Panc1 (cell line): ENCODE measurements at regions not wholly inside any gene's neighbourhood (a gene's known extent, or its start where the extent isn't known, plus 50 kb on each side); places are given as distances from the start of the nearest gene placed in this dataset.

Experiments used
- ATAC-seq: fragments of 200-7000 bp; cut with Tn5 transposase; 2 replicates; pipeline ENCODE4 v1.9.1; 2020; ENCODE audit warnings: mild to moderate bottlenecking, moderate library complexity
- BruUV-seq: library from RNA; stranded (reverse); fragments of 400-500 nt; replicated peaks from 2 replicates; lab custom pipeline; 2021; lab: Mats Ljungman, UMichigan
- CTCF ChIA-PET: fragments of 300-600 bp; sonication (Branson Sonifier 250); formaldehyde crosslinking; loops from one replicate; lab custom pipeline; 2022; ENCODE audit warnings: antibody characterized with exemption; lab: Charles Lee
- POLR2A ChIA-PET: fragments of 300-600 bp; sonication (Branson Sonifier 250); formaldehyde crosslinking; loops from one replicate; lab custom pipeline; 2022; ENCODE audit warnings: antibody characterized with exemption; lab: Charles Lee
- DNase-seq: peaks from one replicate; pipeline ENCODE4 v3.0.0-alpha.2; 2010; ENCODE audit warnings: low read depth, low spot score
- H3K27ac ChIP-seq: 2 replicates; pipeline ENCODE4 v1.5.1; 2011; ENCODE audit warnings: mild to moderate bottlenecking, low read length, inconsistent platforms
- H3K27me3 ChIP-seq: fragments of 200-500 bp; sonication (Bioruptor generic); 2 replicates; pipeline ENCODE4 v1.6.0; 2014; ENCODE audit warnings: low read length, inconsistent platforms; ENCODE audit not compliant: control insufficient read depth, insufficient read depth
- H3K36me3 ChIP-seq: fragments of 200-500 bp; sonication (Bioruptor generic); 2 replicates; pipeline ENCODE4 v1.5.1; 2014; ENCODE audit warnings: inconsistent platforms, mild to moderate bottlenecking, low read length, moderate library complexity; ENCODE audit not compliant: control insufficient read depth, insufficient read depth
- H3K4me1 ChIP-seq: 2 replicates; pipeline ENCODE4 v1.5.1; 2011; ENCODE audit warnings: inconsistent platforms, mild to moderate bottlenecking, low read length, moderate library complexity; ENCODE audit not compliant: control insufficient read depth, insufficient read depth
- H3K4me3 ChIP-seq, 2 experiments: 2 replicates each; pipeline ENCODE4 v1.5.1; 2011 to 2012; ENCODE audit warnings: low read depth in 2 of 2, low read length in 2 of 2, mild to moderate bottlenecking in 2 of 2, inconsistent platforms in 1 of 2, moderate library complexity in 1 of 2
- H3K9me3 ChIP-seq: fragments of 200-500 bp; sonication (Bioruptor generic); 2 replicates; pipeline ENCODE4 v1.5.1; 2014; ENCODE audit warnings: low read depth, mild to moderate bottlenecking, inconsistent platforms, low read length, moderate library complexity; ENCODE audit not compliant: control insufficient read depth, insufficient read depth
- CTCF ChIP-seq: fragments of 450-650 bp; IDR thresholded peaks from 2 replicates; pipeline ENCODE4 v1.5.1; 2017; ENCODE audit warnings: mild to moderate bottlenecking
- POLR2AphosphoS5 ChIP-seq: IDR thresholded peaks from 2 replicates; pipeline ENCODE4 v1.6.1; 2012; ENCODE audit warnings: mild to moderate bottlenecking, low read depth, low read length, moderate library complexity
- REST ChIP-seq, 2 experiments: IDR thresholded peaks; 2 replicates each; pipeline ENCODE4 v1.6.1; 2011 to 2012; ENCODE audit warnings: low read depth in 2 of 2, control low read depth in 1 of 2, low read length in 1 of 2, mild to moderate bottlenecking in 1 of 2, moderate library complexity in 1 of 2; ENCODE audit not compliant: insufficient read depth in 1 of 2
- SIN3A ChIP-seq: IDR thresholded peaks from 2 replicates; pipeline ENCODE4 v1.6.1; 2012; ENCODE audit warnings: low read depth, mild to moderate bottlenecking, low read length, moderate library complexity, borderline replicate concordance; ENCODE audit not compliant: insufficient read depth
- TCF7L2 ChIP-seq: IDR thresholded peaks from 2 replicates; pipeline ENCODE4 v1.6.1; 2011; ENCODE audit warnings: mild to moderate bottlenecking, low read depth, low read length, inconsistent platforms
- in situ Hi-C: cut with HindIII; loops from 2 replicates; pipeline ENCODE4 v1.10.0; 2016; ENCODE audit warnings: low sequenced_read_pairs, low pct_unique_long_range_greater_than_20kb
- intact Hi-C: fragments of 100-400 bp; cut with micrococcal nuclease; formaldehyde crosslinking; loops from one replicate; pipeline ENCODE4 v1.10.0; 2022; ENCODE audit not compliant: unreplicated experiment

- intact Hi-C loops (no loop called here), in situ Hi-C loops (no loop called here)
These were observed 397.6 kb upstream of the MYT1L start for GRCh38 chr2:2728635-2729034.

DNA sequence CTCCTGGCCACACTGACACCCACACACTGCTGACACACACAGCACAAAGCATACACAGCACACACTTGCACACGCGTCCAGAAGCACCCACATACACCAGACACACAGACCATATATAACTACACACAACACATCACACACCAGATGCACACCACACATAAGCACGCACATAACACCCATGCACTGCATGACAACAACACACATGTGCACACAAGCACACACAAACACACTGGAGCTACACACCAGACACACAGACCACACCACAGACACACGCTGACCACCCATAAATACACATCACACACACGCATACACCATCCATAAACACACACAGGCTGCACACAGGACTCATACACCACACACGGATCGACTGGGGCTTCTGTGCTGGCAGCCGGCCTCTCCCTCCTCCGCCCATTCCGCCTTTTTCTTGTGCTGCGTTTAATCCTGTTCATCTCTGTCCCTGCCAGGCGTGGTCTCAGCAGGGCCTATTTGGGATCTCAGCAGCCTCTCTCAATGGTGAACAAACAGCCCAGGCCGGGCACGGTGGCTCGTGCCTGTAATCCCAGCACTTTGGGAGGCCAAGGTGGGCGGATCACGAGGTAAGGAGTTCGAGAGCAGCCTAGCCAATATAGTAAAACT is 396.9 kb upstream of the MYT1L start:
- H3K4me1 ChIP-seq = no peaks in the 10 kb centered on the region
- ChIA-PET CTCF (no interaction called here), POLR2A (no interaction called here)
- no peaks in the 10 kb centered on the region for H3K36me3 ChIP-seq
- DNase-seq (no peak), ATAC-seq (no peak)
- in situ Hi-C loops = no loop called here
- intact Hi-C loops = no loop called here
- H3K4me3 ChIP-seq = no peak overlapping the region
- no peaks in the 10 kb centered on the region for H3K9me3 ChIP-seq
- BruUV-seq = no TSS peak
- H3K27me3 ChIP-seq = no peaks in the 10 kb centered on the region; the same call in 1 of the 2 replicates
- no peak for TF ChIP-seq TCF7L2
- TF ChIP-seq SIN3A = no peak
- TF ChIP-seq CTCF = no peak
- no peak for TF ChIP-seq POLR2AphosphoS5
- no peak overlapping the region for H3K27ac ChIP-seq

More at GRCh38 chr2:2728635-2729034, 397.6 kb upstream of the MYT1L start:
- Histone ChIP-seq H3K27me3 (no peaks in the 10 kb centered on the region; the same call in 1 of the 2 replicates), H3K9me3 (no peaks in the 10 kb centered on the region), H3K27ac (no peak overlapping the region), H3K4me1 (no peaks in the 10 kb centered on the region), H3K4me3 (no peak overlapping the region), H3K36me3 (no peaks in the 10 kb centered on the region)
- DNase-seq (no peak), ATAC-seq (no peak)
- CTCF ChIA-PET = no interaction called here
- TF ChIP-seq CTCF (no peak), REST (IDR thresholded peaks at IDR 0.05; ENCODE audit: insufficient read depth in 1 of 2, low read depth in 2 of 2, low read length in 1 of 2) (no peak), TCF7L2 (no peak), SIN3A (no peak), POLR2AphosphoS5 (no peak)
- BruUV-seq = no TSS peak
- POLR2A ChIA-PET = no interaction called here
